Mesothelial cell of epicardium (in vitro differentiated cells): ENCODE measurements at regions not wholly inside any gene's neighbourhood (a gene's known extent, or its start where the extent isn't known, plus 50 kb on each side); places are given as distances from the start of the nearest gene placed in this dataset.
"Not testable (repeated sequence)": the region's sequence is repeated elsewhere in the genome, so short reads cannot be mapped to it uniquely, and the experiment has no call there.

Experiments
- DNase-seq, 2 experiments: peaks; one replicate each; pipeline ENCODE4 v3.0.0; 2021; ENCODE audit warnings: low spot score in 2 of 2; ENCODE audit not compliant: unreplicated experiment in 2 of 2
- H3K27ac Mint-ChIP-seq: 2 replicates; pipeline ENCODE4 v1.8.0; 2021; ENCODE audit warnings: mixed read lengths
- H3K27me3 Mint-ChIP-seq: 2 replicates; pipeline ENCODE4 v1.8.0; 2021; ENCODE audit warnings: low read depth, mixed read lengths
- H3K36me3 Mint-ChIP-seq: 2 replicates; pipeline ENCODE4 v1.8.0; 2021; ENCODE audit warnings: mixed read lengths
- H3K4me1 Mint-ChIP-seq: 2 replicates; pipeline ENCODE4 v1.8.0; 2021; ENCODE audit warnings: mixed read lengths
- H3K4me3 Mint-ChIP-seq: 2 replicates; pipeline ENCODE4 v1.8.0; 2021; ENCODE audit warnings: mild to moderate bottlenecking, moderate library complexity, mixed read lengths
- H3K9me3 Mint-ChIP-seq: 2 replicates; pipeline ENCODE4 v1.8.0; 2021; ENCODE audit warnings: mixed read lengths
- TF ChIP-seq, protein P1 (sequence below): fragments of 200-600 bp; sonication (generic); IDR thresholded peaks from one replicate; pipeline ENCODE4 v1.5.0; 2021; ENCODE audit warnings: antibody characterized with exemption; ENCODE audit not compliant: unreplicated experiment

- DNase-seq, result no peak
- TF ChIP-seq, protein P1, sequence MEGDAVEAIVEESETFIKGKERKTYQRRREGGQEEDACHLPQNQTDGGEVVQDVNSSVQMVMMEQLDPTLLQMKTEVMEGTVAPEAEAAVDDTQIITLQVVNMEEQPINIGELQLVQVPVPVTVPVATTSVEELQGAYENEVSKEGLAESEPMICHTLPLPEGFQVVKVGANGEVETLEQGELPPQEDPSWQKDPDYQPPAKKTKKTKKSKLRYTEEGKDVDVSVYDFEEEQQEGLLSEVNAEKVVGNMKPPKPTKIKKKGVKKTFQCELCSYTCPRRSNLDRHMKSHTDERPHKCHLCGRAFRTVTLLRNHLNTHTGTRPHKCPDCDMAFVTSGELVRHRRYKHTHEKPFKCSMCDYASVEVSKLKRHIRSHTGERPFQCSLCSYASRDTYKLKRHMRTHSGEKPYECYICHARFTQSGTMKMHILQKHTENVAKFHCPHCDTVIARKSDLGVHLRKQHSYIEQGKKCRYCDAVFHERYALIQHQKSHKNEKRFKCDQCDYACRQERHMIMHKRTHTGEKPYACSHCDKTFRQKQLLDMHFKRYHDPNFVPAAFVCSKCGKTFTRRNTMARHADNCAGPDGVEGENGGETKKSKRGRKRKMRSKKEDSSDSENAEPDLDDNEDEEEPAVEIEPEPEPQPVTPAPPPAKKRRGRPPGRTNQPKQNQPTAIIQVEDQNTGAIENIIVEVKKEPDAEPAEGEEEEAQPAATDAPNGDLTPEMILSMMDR, result no peak
- H3K27me3 Mint-ChIP-seq, result no peaks in the 10 kb centered on the region
- H3K4me3 Mint-ChIP-seq, result no peak overlapping the region
- peaks cover 1% of the 10 kb centered on the region for H3K4me1 Mint-ChIP-seq
- H3K36me3 Mint-ChIP-seq, result no peaks in the 10 kb centered on the region
- peaks cover 7% of the 10 kb centered on the region for H3K9me3 Mint-ChIP-seq
- H3K27ac Mint-ChIP-seq, result no peak overlapping the region
These were observed 133.5 kb upstream of the TMEM170B start for GRCh38 chr6:11404081-11404480.

- Mint-ChIP-seq H3K9me3 (peaks cover 7% of the 10 kb centered on the region), H3K27ac (no peak overlapping the region), H3K4me3 (no peak overlapping the region), H3K4me1 (peaks cover 2% of the 10 kb centered on the region), H3K27me3 (no peaks in the 10 kb centered on the region), H3K36me3 (no peaks in the 10 kb centered on the region)
- no peak for DNase-seq
- TF ChIP-seq, protein P1, result no peak
These were observed 134.4 kb upstream of the TMEM170B start for GRCh38 chr6:11403035-11403601.

- not testable (repeated sequence) for H3K9me3 Mint-ChIP-seq, DNase-seq, H3K36me3 Mint-ChIP-seq, H3K4me1 Mint-ChIP-seq, H3K27me3 Mint-ChIP-seq, H3K4me3 Mint-ChIP-seq, H3K27ac Mint-ChIP-seq
These were observed 135.0 kb upstream of the TMEM170B start for GRCh38 chr6:11402581-11402980.

GRCh38 chr6:11401954-11402353, 135.6 kb upstream of the TMEM170B start:
- not testable (repeated sequence) for DNase-seq, H3K4me1 Mint-ChIP-seq, H3K36me3 Mint-ChIP-seq, H3K27ac Mint-ChIP-seq, H3K4me3 Mint-ChIP-seq, H3K27me3 Mint-ChIP-seq, H3K9me3 Mint-ChIP-seq

DNA sequence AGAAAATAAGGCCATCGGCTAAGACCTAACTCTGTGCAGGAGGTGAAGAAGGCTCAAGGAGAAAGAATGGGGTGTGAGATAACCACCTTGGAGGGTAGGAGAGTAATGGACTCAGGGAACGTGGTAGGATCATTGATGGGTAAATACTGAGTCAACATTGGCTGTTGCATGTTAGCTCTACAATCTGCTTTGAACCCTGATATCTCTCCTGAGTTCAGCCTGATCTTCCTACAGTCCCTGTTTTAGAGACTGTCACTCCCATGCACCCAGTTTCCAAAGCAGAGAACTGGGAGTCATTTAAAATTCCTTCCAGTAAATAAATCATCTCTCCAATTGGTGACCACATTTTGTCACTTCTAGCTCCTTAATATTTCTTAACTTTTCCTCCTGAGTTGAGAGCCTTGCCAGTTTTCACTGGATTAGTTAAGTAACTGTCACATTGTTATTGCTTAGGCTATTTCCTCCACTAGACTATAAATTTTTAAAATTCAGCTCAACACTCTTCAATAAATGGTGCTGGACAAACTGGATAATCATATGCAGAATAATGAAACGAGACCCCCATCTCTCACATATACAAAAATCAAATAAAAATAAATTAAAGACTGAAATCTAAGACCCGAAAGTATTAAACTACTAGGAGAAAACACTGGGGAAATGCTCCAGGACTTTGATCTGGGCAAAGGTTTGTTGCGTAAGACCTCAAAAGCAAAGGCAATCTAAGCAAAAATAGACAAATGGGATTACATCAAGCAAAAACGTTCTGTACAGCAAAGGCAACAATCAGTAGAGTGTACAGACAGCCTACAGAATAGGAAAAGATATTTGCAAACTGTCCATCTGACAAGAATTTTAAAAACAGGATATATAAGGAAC, 138.9 kb upstream of the TMEM170B start:
- no peaks in the 10 kb centered on the region for H3K27me3 Mint-ChIP-seq
- no peak overlapping the region for H3K27ac Mint-ChIP-seq
- H3K9me3 Mint-ChIP-seq, result peaks cover 15% of the 10 kb centered on the region
- peaks cover 12% of the 10 kb centered on the region for H3K4me1 Mint-ChIP-seq
- no peak for DNase-seq
- no peak overlapping the region for H3K4me3 Mint-ChIP-seq
- H3K36me3 Mint-ChIP-seq, result no peaks in the 10 kb centered on the region
- TF ChIP-seq, protein P1, result no peak

DNA sequence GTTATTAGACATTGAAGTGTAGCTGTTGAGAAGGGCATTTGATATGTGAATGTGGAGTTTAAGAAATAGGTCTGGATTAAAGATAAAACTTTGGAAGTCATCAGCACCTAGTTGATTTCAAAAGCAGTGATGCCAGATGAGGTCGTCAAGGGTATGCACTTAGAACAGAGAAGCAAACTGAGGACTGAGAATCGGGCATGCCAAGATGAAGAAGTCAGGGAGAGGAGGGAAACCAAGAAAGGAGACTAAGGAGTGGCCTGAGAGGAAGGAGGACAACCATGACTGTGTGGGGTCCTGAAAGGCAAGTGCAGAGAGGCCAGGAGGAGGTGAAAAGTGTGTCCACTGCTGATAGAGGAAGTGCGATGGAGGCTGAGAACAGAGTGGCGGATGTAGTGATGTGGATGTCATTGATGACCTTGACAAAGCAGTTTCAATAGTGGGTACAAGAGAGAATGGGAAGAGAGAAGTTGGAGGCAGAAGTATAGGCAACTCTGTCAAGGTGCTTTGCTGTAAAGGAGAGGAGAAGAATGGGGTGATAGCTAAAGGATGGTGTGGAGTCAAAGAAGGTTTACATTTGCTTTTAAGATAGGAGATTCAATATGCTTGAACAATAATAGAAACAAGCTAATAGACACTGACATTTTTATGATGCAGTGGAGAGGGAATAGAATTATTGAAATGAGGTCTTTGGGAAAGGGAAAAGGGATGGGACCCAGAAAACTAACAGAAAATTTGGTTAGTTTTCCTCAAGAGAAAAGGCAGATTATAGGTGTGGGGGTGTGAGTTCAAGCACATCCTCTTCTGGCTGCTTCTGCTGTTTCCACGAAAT, 139.7 kb upstream of the TMEM170B start:
- peaks cover 15% of the 10 kb centered on the region for H3K9me3 Mint-ChIP-seq
- H3K27ac Mint-ChIP-seq, result no peak overlapping the region
- no peaks in the 10 kb centered on the region for H3K27me3 Mint-ChIP-seq
- H3K36me3 Mint-ChIP-seq, result no peaks in the 10 kb centered on the region
- TF ChIP-seq, protein P1, result no peak
- H3K4me3 Mint-ChIP-seq, result no peak overlapping the region
- H3K4me1 Mint-ChIP-seq, result peaks cover 18% of the 10 kb centered on the region
- DNase-seq, result no peak
